Dendritic cell treated with granulocyte-macrophage colony-stimulating factor and Interleukin-4, amounts not matched to agents 40 ng/mL and 50 ng/mL, for 4 days (primary cell): ENCODE measurements at regions not wholly inside any gene's neighbourhood (a gene's known extent, or its start where the extent isn't known, plus 50 kb on each side); places are given as distances from the start of the nearest gene placed in this dataset.

ENCODE experiments used
- H3K27ac Mint-ChIP-seq: one replicate; pipeline ENCODE4 v1.8.0; 2022; ENCODE audit warnings: mild to moderate bottlenecking, mixed read lengths
- H3K27me3 Mint-ChIP-seq: one replicate; pipeline ENCODE4 v1.8.0; 2022; ENCODE audit warnings: mild to moderate bottlenecking, mixed read lengths
- H3K36me3 Mint-ChIP-seq: one replicate; pipeline ENCODE4 v1.8.0; 2022; ENCODE audit warnings: low read depth, mixed read lengths
- H3K4me1 Mint-ChIP-seq: one replicate; pipeline ENCODE4 v1.8.0; 2022; ENCODE audit warnings: low read depth, mixed read lengths
- H3K4me3 Mint-ChIP-seq: one replicate; pipeline ENCODE4 v1.8.0; 2022; ENCODE audit warnings: mild to moderate bottlenecking, moderate library complexity, mixed read lengths
- H3K9me3 Mint-ChIP-seq: one replicate; pipeline ENCODE4 v1.8.0; 2022; ENCODE audit warnings: mixed read lengths
- intact Hi-C: fragments of 100-400 bp; cut with micrococcal nuclease; formaldehyde crosslinking; loops from one replicate; pipeline ENCODE4 v1.15.0; 2022

GRCh38 chr14:58752289-58752688 lies 114.5 kb downstream of the DACT1 start:
- Mint-ChIP-seq H3K9me3 (no peaks in the 10 kb centered on the region), H3K27ac (peak overlapping the region; percentile 92), H3K4me1 (peaks cover 69% of the 10 kb centered on the region), H3K27me3 (no peaks in the 10 kb centered on the region), H3K36me3 (peaks cover 19% of the 10 kb centered on the region), H3K4me3 (no peak overlapping the region)
- intact Hi-C loops, result no loop called here

GRCh38 chr14:58752771-58753201 lies 115.0 kb downstream of the DACT1 start:
- Mint-ChIP-seq H3K9me3 (no peaks in the 10 kb centered on the region), H3K27me3 (no peaks in the 10 kb centered on the region), H3K36me3 (peaks cover 19% of the 10 kb centered on the region), H3K27ac (peak overlapping the region; percentile 92), H3K4me3 (peak overlapping the region; percentile 48), H3K4me1 (peaks cover 64% of the 10 kb centered on the region)
- intact Hi-C loops, result no loop called here

- H3K27ac Mint-ChIP-seq, result peak overlapping the region; percentile 92
- no peak overlapping the region for H3K4me3 Mint-ChIP-seq
- H3K36me3 Mint-ChIP-seq, result peaks cover 18% of the 10 kb centered on the region
- no peaks in the 10 kb centered on the region for H3K9me3 Mint-ChIP-seq
- intact Hi-C loops, result no loop called here
- H3K27me3 Mint-ChIP-seq, result no peaks in the 10 kb centered on the region
- peaks cover 40% of the 10 kb centered on the region for H3K4me1 Mint-ChIP-seq
Measured at GRCh38 chr14:58755031-58755925, 117.5 kb downstream of the DACT1 start.

GRCh38 chr14:58760121-58760520 lies 122.4 kb downstream of the DACT1 start:
- Mint-ChIP-seq H3K36me3 (no peaks in the 10 kb centered on the region), H3K4me1 (no peaks in the 10 kb centered on the region), H3K9me3 (no peaks in the 10 kb centered on the region), H3K27ac (no peak overlapping the region), H3K27me3 (no peaks in the 10 kb centered on the region), H3K4me3 (no peak overlapping the region)
- intact Hi-C loops, result no loop called here

GRCh38 chr14:58762629-58763028 lies 124.9 kb downstream of the DACT1 start:
- no peak overlapping the region for H3K27ac Mint-ChIP-seq
- no peak overlapping the region for H3K4me3 Mint-ChIP-seq
- H3K36me3 Mint-ChIP-seq, result no peaks in the 10 kb centered on the region
- H3K9me3 Mint-ChIP-seq, result no peaks in the 10 kb centered on the region
- no peaks in the 10 kb centered on the region for H3K27me3 Mint-ChIP-seq
- intact Hi-C loops, result no loop called here
- no peaks in the 10 kb centered on the region for H3K4me1 Mint-ChIP-seq

GRCh38 chr14:58763210-58763609 lies 125.4 kb downstream of the DACT1 start:
- intact Hi-C loops, result no loop called here
- H3K4me1 Mint-ChIP-seq, result no peaks in the 10 kb centered on the region
- H3K36me3 Mint-ChIP-seq, result no peaks in the 10 kb centered on the region
- no peak overlapping the region for H3K27ac Mint-ChIP-seq
- H3K27me3 Mint-ChIP-seq, result no peaks in the 10 kb centered on the region
- H3K4me3 Mint-ChIP-seq, result no peak overlapping the region
- H3K9me3 Mint-ChIP-seq, result no peaks in the 10 kb centered on the region

GRCh38 chr14:58765418-58765831 lies 127.7 kb downstream of the DACT1 start:
- Mint-ChIP-seq H3K9me3 (no peaks in the 10 kb centered on the region), H3K27me3 (no peaks in the 10 kb centered on the region), H3K4me3 (no peak overlapping the region), H3K4me1 (no peaks in the 10 kb centered on the region), H3K36me3 (no peaks in the 10 kb centered on the region), H3K27ac (no peak overlapping the region)
- intact Hi-C loops, result no loop called here

- H3K27me3 Mint-ChIP-seq, result no peaks in the 10 kb centered on the region
Measured at GRCh38 chr14:58765843-58766242, 128.1 kb downstream of the DACT1 start.

GRCh38 chr14:58769011-58769643 lies 131.4 kb downstream of the DACT1 start:
- intact Hi-C loops, result no loop called here
- H3K4me1 Mint-ChIP-seq, result no peaks in the 10 kb centered on the region
- no peaks in the 10 kb centered on the region for H3K9me3 Mint-ChIP-seq
- no peaks in the 10 kb centered on the region for H3K27me3 Mint-ChIP-seq
- H3K27ac Mint-ChIP-seq, result no peak overlapping the region
- H3K4me3 Mint-ChIP-seq, result no peak overlapping the region
- H3K36me3 Mint-ChIP-seq, result no peaks in the 10 kb centered on the region

More at GRCh38 chr14:58765843-58766242, 128.1 kb downstream of the DACT1 start:
- Mint-ChIP-seq H3K36me3 (no peaks in the 10 kb centered on the region), H3K9me3 (no peaks in the 10 kb centered on the region), H3K27ac (no peak overlapping the region), H3K4me3 (no peak overlapping the region), H3K4me1 (no peaks in the 10 kb centered on the region)
- intact Hi-C loops, result no loop called here

- H3K4me1 Mint-ChIP-seq, result no peaks in the 10 kb centered on the region
- H3K9me3 Mint-ChIP-seq, result no peaks in the 10 kb centered on the region
- intact Hi-C loops, result no loop called here
- H3K36me3 Mint-ChIP-seq, result no peaks in the 10 kb centered on the region
- no peak overlapping the region for H3K4me3 Mint-ChIP-seq
- H3K27me3 Mint-ChIP-seq, result no peaks in the 10 kb centered on the region
- H3K27ac Mint-ChIP-seq, result no peak overlapping the region
Measured at GRCh38 chr14:58769771-58770170, 132.0 kb downstream of the DACT1 start.

GRCh38 chr14:58770491-58770982 lies 132.8 kb downstream of the DACT1 start:
- intact Hi-C loops, result no loop called here
- H3K9me3 Mint-ChIP-seq, result no peaks in the 10 kb centered on the region
- H3K4me3 Mint-ChIP-seq, result no peak overlapping the region
- no peak overlapping the region for H3K27ac Mint-ChIP-seq
- H3K4me1 Mint-ChIP-seq, result no peaks in the 10 kb centered on the region
- H3K27me3 Mint-ChIP-seq, result no peaks in the 10 kb centered on the region
- no peaks in the 10 kb centered on the region for H3K36me3 Mint-ChIP-seq

- Mint-ChIP-seq H3K4me3 (no peak overlapping the region), H3K9me3 (no peaks in the 10 kb centered on the region), H3K4me1 (no peaks in the 10 kb centered on the region), H3K36me3 (no peaks in the 10 kb centered on the region), H3K27ac (no peak overlapping the region), H3K27me3 (no peaks in the 10 kb centered on the region)
- intact Hi-C loops, result no loop called here
Measured at GRCh38 chr14:58771016-58771415, 133.3 kb downstream of the DACT1 start.

GRCh38 chr14:58772116-58772515 lies 134.4 kb downstream of the DACT1 start:
- no peaks in the 10 kb centered on the region for H3K27me3 Mint-ChIP-seq
- H3K4me1 Mint-ChIP-seq, result no peaks in the 10 kb centered on the region
- no peaks in the 10 kb centered on the region for H3K9me3 Mint-ChIP-seq
- no peak overlapping the region for H3K27ac Mint-ChIP-seq
- intact Hi-C loops, result no loop called here
- H3K4me3 Mint-ChIP-seq, result no peak overlapping the region
- no peaks in the 10 kb centered on the region for H3K36me3 Mint-ChIP-seq

GRCh38 chr14:58772794-58773620 lies 135.2 kb downstream of the DACT1 start:
- H3K36me3 Mint-ChIP-seq, result no peaks in the 10 kb centered on the region
- no peaks in the 10 kb centered on the region for H3K4me1 Mint-ChIP-seq
- intact Hi-C loops, result no loop called here
- H3K9me3 Mint-ChIP-seq, result no peaks in the 10 kb centered on the region
- H3K27me3 Mint-ChIP-seq, result no peaks in the 10 kb centered on the region
- no peak overlapping the region for H3K27ac Mint-ChIP-seq
- no peak overlapping the region for H3K4me3 Mint-ChIP-seq
